ENCODE measurements at regions not wholly inside any gene's neighbourhood (a gene's known extent, or its start where the extent isn't known, plus 50 kb on each side); places are given as distances from the start of the nearest gene placed in this dataset.

DNA sequence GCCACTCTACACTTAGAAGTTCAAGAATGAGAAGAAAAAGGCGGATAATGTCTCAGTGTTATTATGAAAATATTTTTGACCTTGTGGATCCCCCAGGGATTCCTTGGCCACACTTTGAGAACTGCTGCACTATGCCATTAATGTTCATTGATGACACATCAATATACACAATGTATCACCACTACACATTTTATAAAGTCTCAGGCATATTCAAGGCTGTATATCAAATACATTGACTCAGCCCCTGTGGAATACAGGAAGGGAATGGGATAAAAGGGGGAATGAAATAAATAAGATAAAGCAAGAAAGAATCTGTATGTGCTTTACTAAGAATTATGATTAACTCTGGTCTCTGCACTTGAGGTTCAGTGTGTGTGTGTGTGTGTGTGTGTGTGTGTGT lies 69.1 kb downstream of the INHBB start:
- no peak for TF ChIP-seq CTCF (IDR thresholded peaks at IDR 0.05; ENCODE audit: poor library complexity)
- TF ChIP-seq EZH2phosphoT487 (IDR thresholded peaks at IDR 0.05; ENCODE audit: low read depth, severe bottlenecking, unreplicated experiment) = no peak

All from hepatocyte (in vitro differentiated cells).